ENCODE measurements at regions not wholly inside any gene's neighbourhood (a gene's known extent, or its start where the extent isn't known, plus 50 kb on each side); places are given as distances from the start of the nearest gene placed in this dataset.

- no peak for TF ChIP-seq PATZ1 (CRISPR knock-in tag; IDR thresholded peaks at IDR 0.05; ENCODE audit: borderline replicate concordance)
- no peak for TF ChIP-seq SNAI2 (CRISPR knock-in tag; IDR thresholded peaks at IDR 0.05)
- TF ChIP-seq CSRNP3 (CRISPR knock-in tag; IDR thresholded peaks at IDR 0.05) = no peak
- TF ChIP-seq GLIS3 (CRISPR knock-in tag; IDR thresholded peaks at IDR 0.05) = no peak
- TF ChIP-seq TOX (CRISPR knock-in tag; IDR thresholded peaks at IDR 0.05; ENCODE audit: borderline replicate concordance) = no peak
These were observed 281.4 kb downstream of the KCNS3 start (continued) for GRCh38 chr2:18159896-18160295.

- no peak for ATAC-seq
These were observed 278.0 kb downstream of the KCNS3 start for GRCh38 chr2:18156421-18156820.

GRCh38 chr2:18156002-18156401 is 277.5 kb downstream of the KCNS3 start:
- TF ChIP-seq GLIS3 (CRISPR knock-in tag; IDR thresholded peaks at IDR 0.05) (no peak), ZFP30 (CRISPR knock-in tag; IDR thresholded peaks at IDR 0.05) (no peak), CSRNP3 (CRISPR knock-in tag; IDR thresholded peaks at IDR 0.05) (no peak), TCF4 (CRISPR knock-in tag; IDR thresholded peaks at IDR 0.05; ENCODE audit: borderline replicate concordance) (no peak), ZNF70 (CRISPR knock-in tag; IDR thresholded peaks at IDR 0.05) (no peak), POU6F1 (CRISPR knock-in tag; IDR thresholded peaks at IDR 0.05; ENCODE audit: borderline replicate concordance, low read depth) (no peak), RARB (CRISPR knock-in tag; IDR thresholded peaks at IDR 0.05) (no peak), ISL1 (CRISPR knock-in tag; IDR thresholded peaks at IDR 0.05) (no peak), SNAI2 (CRISPR knock-in tag; IDR thresholded peaks at IDR 0.05) (no peak), TOX (CRISPR knock-in tag; IDR thresholded peaks at IDR 0.05; ENCODE audit: borderline replicate concordance) (no peak), ZNF565 (CRISPR knock-in tag; conservative IDR thresholded peaks at IDR 0.05; ENCODE audit: low read depth) (no peak), TSHZ2 (CRISPR knock-in tag; IDR thresholded peaks at IDR 0.05) (no peak), ZC3H10 (CRISPR knock-in tag; IDR thresholded peaks at IDR 0.05) (no peak), ZNF8 (CRISPR knock-in tag; IDR thresholded peaks at IDR 0.05) (no peak), ESRRG (CRISPR knock-in tag; IDR thresholded peaks at IDR 0.05) (no peak), CSDC2 (CRISPR knock-in tag; IDR thresholded peaks at IDR 0.05) (no peak), BACH2 (CRISPR knock-in tag; IDR thresholded peaks at IDR 0.05; ENCODE audit: borderline replicate concordance) (no peak), ARNTL (CRISPR knock-in tag; IDR thresholded peaks at IDR 0.05; ENCODE audit: borderline replicate concordance, low read depth) (no peak)
- ATAC-seq = no peak

More at GRCh38 chr2:18156421-18156820, 278.0 kb downstream of the KCNS3 start:
- TF ChIP-seq ZFP30 (CRISPR knock-in tag; IDR thresholded peaks at IDR 0.05) = no peak
- TF ChIP-seq CSRNP3 (CRISPR knock-in tag; IDR thresholded peaks at IDR 0.05) = no peak
